NK-92 treated with Interleukin-12 subunit alpha and Interleukin-12 subunit beta, amount 100 ng/mL, for 24 hours (cell line): ENCODE measurements at regions not wholly inside any gene's neighbourhood (a gene's known extent, or its start where the extent isn't known, plus 50 kb on each side); places are given as distances from the start of the nearest gene placed in this dataset.

ENCODE experiments used
- DNase-seq: peaks from one replicate; lab custom pipeline; 2025; lab: John Stamatoyannopoulos, UW

GRCh38 chr20:50242548-50242862 is 51.9 kb downstream of the CEBPB start:
- DNase-seq: no peak

- no peak for DNase-seq
Observed at GRCh38 chr20:50242863-50243609, 52.4 kb downstream of the CEBPB start.

GRCh38 chr20:50243610-50244351 is 53.2 kb downstream of the CEBPB start:
- no peak for DNase-seq

DNA sequence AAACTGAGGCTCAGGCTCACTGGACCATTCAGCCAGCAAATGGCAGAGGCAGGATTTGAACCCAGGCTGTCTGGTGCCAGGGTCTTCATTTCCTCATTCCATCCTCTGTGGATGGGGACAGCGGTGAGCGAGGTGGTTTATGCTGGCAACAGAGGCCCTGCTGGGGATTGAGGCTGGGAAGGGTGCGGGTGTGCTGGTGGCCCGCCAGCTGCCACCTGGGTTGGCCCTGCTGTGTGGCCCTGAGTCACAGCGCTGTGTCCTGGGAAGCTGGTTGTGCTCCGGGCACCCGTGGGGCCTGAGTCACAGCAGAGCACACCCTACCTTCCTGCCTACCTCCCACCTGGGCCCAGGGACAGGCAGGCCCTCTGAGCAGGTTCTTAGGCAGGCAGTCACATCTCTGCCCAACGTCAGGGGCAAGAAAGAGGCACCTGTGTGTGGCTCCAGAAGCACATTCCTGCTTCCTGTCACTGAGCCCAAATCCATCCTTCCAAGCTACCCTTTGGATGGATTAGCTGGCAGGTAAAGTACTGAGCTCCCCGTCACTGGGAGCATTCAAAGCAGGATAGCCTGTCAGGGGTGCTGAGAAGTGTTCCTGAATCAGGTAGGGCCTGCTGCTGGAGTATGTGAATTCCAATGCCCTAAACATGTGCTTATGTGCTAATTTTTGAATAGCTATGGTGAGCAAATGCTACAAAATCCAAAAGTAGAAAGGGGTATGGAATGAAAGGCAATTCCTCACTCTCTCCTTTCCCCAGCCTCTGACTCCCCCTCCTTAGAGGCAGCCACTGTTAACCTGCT is 53.9 kb downstream of the CEBPB start:
- DNase-seq: no peak

DNA sequence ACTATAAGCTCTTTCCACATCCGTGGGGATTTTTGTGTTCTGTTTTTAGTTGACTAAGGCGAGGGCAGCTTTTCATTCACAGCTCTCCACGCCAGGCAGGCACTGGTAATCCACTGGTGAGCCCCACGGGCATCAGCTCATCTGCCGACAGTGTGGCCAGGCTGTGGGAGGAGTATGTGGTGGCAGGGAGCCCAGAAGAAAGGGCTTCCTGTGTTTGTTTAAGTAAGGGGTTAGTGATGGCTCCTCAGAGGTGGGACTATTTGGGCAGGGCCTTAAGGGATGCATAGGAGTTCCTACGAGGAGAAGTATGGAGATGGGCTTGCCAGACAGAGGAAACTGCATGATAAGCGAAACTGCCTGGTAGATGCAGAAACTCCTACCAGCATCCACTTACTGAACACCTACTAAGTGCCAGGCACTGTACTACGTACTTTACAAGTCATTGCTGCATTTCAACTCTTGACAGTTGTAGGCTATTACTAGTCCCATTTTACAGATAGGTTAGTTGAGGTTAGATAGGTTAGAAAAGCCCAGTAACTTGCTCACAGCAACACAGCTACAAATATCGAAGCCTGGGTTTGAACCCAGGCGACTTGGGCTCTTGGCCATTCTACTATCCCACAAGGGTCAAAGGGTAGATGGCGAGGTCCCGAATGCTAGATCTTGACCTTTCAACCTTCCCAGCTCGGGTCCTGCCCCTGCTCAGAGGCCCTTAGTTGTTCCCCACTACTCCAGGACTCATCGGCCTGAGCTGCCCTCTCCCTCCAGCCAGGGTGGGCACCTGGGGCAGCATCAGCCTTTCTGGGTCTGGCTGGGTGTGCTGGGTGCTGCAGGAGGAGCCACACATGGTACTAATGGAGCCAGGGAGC is 55.1 kb downstream of the CEBPB start:
- no peak for DNase-seq

- DNase-seq: no peak
Observed at GRCh38 chr20:50246367-50247195, 56.0 kb downstream of the CEBPB start.

GRCh38 chr20:50247196-50248094 is 56.8 kb downstream of the CEBPB start:
- no peak for DNase-seq

GRCh38 chr20:50248104-50248641 is 57.5 kb downstream of the CEBPB start:
- DNase-seq: no peak

- DNase-seq: no peak
Observed at GRCh38 chr20:50249447-50250388, 59.1 kb downstream of the CEBPB start.

DNA sequence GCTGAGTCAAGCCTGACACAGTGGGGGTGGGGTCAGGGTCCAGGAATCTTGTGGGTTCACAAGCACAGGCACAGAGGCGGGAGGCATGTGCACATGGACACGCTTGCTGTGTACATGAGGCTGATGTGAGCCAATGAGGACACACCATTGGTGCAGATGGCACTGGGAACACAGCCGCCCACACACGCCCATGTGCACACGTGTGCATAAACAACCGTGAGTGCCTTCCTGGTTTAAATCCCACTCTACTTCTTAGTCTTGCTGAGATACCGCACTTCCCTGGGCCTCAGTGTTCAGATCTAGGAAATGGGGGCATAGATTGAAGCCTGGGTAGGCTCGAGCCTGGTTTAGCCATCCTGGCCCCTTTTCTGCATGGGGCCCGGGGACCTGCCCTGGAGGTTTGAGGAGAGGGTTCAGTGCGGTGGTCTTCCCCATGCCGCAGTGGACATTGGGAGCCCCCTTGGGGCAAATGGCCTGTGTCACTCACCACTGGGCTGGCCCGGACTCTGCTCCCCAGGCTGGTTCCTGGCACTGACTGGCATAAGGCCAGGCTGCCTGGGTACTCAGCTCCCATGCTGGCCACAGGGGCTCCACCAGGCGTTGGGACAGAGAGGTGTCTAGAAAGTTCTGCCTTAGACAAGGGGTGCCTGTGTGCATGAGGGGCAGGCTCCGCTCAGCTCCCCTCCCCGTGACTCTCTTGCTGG is 60.2 kb downstream of the CEBPB start:
- no peak for DNase-seq

GRCh38 chr20:50251383-50251748 is 60.7 kb downstream of the CEBPB start:
- DNase-seq: no peak

DNA sequence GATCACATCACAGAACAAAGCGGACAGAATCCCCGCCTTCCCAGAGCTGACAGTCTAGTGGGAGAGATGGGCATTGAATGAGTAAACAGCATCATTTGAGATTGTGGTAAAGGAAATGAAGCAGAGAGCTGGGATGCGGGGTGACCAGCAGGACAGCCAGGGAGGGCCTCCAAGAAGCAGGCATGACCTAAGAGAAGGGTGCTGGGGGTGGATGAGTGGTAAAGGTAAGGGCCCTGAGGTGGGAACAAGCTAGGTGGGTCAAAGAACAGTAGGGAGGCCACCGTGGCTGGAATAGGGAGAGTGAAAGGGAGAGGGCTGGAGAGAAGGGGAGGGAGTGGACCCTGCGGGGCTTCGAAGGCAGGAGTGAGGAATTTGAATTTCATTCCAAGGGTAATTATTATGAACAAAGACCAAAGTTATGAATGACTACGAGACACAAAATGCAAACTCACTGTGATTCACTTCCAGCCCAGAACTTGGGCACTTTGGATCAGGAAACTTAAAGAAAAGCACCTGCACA is 61.4 kb downstream of the CEBPB start:
- no peak for DNase-seq

- DNase-seq: no peak
Observed at GRCh38 chr20:50252701-50253100, 62.1 kb downstream of the CEBPB start.

- DNase-seq: no peak
Observed at GRCh38 chr20:50253101-50253500, 62.5 kb downstream of the CEBPB start.

DNA sequence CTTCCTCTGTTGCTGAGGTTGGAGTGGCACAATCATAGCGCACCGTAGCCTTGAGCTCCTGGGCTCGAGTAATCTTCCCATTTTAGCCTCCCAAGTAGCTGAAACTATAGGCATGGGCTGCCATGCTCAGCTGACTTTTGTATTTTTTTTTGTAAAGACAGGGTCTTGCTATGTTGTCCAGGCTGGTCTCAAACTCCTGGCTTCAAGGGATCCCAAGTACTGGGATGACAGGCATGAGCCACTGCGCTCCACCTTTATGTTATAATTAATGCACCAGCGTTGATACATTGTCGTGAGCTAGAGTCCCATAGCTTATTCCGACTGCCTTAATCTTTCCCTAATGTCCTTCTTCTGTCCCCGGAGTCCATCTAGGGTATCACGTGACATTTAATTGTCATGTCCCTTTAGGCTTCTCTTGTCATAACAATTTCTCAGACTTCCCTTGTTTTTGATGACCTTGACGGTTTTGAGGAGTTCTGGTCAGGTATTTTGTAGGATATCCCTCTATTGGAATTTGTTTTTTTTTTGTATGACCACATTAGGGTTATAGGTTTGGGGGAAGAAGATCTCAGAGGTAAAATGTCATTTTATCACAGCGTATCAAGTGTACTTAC is 63.9 kb downstream of the CEBPB start:
- no peak for DNase-seq

GRCh38 chr20:50256577-50256976 is 65.9 kb downstream of the CEBPB start:
- no peak for DNase-seq

DNA sequence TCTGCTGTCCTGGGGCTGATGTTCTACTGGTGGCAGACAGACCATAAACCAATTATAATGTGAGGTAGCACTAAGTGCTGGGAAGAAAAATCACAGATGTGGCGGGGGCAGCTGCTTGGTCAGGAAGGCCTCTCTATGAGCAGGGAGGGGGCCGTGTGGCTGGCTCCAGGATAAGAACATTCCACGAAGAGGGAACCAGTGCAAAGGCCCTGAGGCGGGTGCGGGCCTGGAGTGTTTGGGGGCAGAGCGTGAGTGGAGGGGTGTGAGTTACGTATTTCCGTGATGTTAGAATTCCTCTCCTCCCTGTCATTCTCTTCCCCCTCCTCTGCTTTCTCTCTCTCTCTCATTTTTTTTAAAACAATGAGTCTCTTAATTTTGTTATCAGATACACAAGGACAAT is 67.2 kb downstream of the CEBPB start:
- DNase-seq: no peak
